Hepatocyte (in vitro differentiated cells): ENCODE measurements at regions not wholly inside any gene's neighbourhood (a gene's known extent, or its start where the extent isn't known, plus 50 kb on each side); places are given as distances from the start of the nearest gene placed in this dataset.

Experiments
- CTCF ChIP-seq: fragments of 200-600 bp; sonication (generic); IDR thresholded peaks from 2 replicates; pipeline ENCODE4 v1.5.1; 2016; ENCODE audit warnings: antibody characterized with exemption, mild to moderate bottlenecking; ENCODE audit not compliant: poor library complexity
- EZH2 ChIP-seq: fragments of 200-600 bp; sonication (generic); IDR thresholded peaks from 2 replicates; pipeline ENCODE4 v1.6.1; 2016; ENCODE audit warnings: antibody characterized with exemption, mild to moderate bottlenecking, borderline replicate concordance
- EZH2phosphoT487 ChIP-seq: fragments of 200-600 bp; sonication (generic); IDR thresholded peaks from one replicate; pipeline ENCODE4 v1.6.1; 2018; ENCODE audit warnings: antibody characterized with exemption, mild to moderate bottlenecking, low read depth, moderate library complexity; ENCODE audit not compliant: unreplicated experiment, severe bottlenecking

DNA sequence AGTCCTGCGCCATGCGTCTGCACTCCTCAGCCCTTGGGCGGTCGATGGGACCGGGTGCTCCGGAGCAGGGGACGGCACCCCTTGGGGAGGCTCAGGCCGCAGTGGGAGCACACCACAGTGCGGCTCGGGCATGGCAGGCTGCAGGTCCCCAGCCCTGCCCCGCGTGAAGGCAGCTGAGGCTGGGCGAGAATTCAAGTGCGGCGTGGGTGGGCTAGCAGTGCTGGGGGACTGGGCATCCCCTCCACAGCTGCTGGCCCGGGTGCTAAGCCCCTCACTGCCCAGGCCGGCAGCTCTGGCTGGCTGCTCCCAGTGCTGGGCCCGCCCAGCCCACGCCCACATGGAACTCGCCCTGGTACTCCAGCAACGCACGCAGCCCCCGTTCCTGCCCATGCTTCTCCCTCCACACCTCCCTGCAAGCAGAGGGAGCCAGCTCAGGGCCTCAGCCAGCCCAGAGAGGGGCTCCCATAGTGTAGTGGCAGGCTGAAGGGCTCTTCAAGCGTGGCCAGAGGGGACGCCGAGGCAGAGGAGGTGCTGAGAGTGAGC lies 198.3 kb upstream of the CNTNAP5 start:
- TF ChIP-seq CTCF (no peak), EZH2 (no peak), EZH2phosphoT487 (no peak)
